ENCODE measurements at regions not wholly inside any gene's neighbourhood (a gene's known extent, or its start where the extent isn't known, plus 50 kb on each side); places are given as distances from the start of the nearest gene placed in this dataset.

GRCh38 chr9:91074866-91075265, 273.2 kb downstream of the SYK start:
- no peaks in the 10 kb centered on the region for H3K27me3 ChIP-seq (ENCODE audit: low read depth, low read length)

GRCh38 chr9:91075279-91075678, 273.7 kb downstream of the SYK start:
- H3K27ac ChIP-seq (ENCODE audit: low read length): no peak overlapping the region

More at GRCh38 chr9:91074866-91075265, 273.2 kb downstream of the SYK start:
- Histone ChIP-seq H3K9me3 (ENCODE audit: control insufficient read depth in 1 of 2, low read length in 2 of 2) (no peaks in the 10 kb centered on the region), H3K4me3 (ENCODE audit: low read depth in 1 of 2, low read length in 2 of 2) (no peak overlapping the region), H3K4me1 (ENCODE audit: control insufficient read depth in 1 of 2, insufficient read depth in 2 of 2, low read length in 2 of 2) (peaks cover 3 to 5% of the 10 kb centered on the region in 2 donors), H3K27ac (ENCODE audit: low read length) (no peak overlapping the region), H3K36me3 (ENCODE audit: control insufficient read depth in 1 of 2, insufficient read depth in 2 of 2, low read length in 2 of 2) (no peaks in the 10 kb centered on the region)

GRCh38 chr9:91077624-91078368, 276.2 kb downstream of the SYK start:
- H3K4me1 ChIP-seq (ENCODE audit: control insufficient read depth in 1 of 2, insufficient read depth in 2 of 2, low read length in 2 of 2): peaks cover 0 to 4% of the 10 kb centered on the region in 2 donors
- H3K27me3 ChIP-seq (ENCODE audit: low read depth, low read length): no peaks in the 10 kb centered on the region
- no peaks in the 10 kb centered on the region for H3K36me3 ChIP-seq (ENCODE audit: control insufficient read depth in 1 of 2, insufficient read depth in 2 of 2, low read length in 2 of 2)
- H3K4me3 ChIP-seq (ENCODE audit: low read depth in 1 of 2, low read length in 2 of 2): no peak overlapping the region
- H3K9me3 ChIP-seq (ENCODE audit: control insufficient read depth in 1 of 2, low read length in 2 of 2): no peaks in the 10 kb centered on the region
- no peak overlapping the region for H3K27ac ChIP-seq (ENCODE audit: low read length)

More at GRCh38 chr9:91075279-91075678, 273.7 kb downstream of the SYK start:
- no peaks in the 10 kb centered on the region for H3K9me3 ChIP-seq (ENCODE audit: control insufficient read depth in 1 of 2, low read length in 2 of 2)
- H3K27me3 ChIP-seq (ENCODE audit: low read depth, low read length): no peaks in the 10 kb centered on the region
- peaks cover 3 to 5% of the 10 kb centered on the region in 2 donors for H3K4me1 ChIP-seq (ENCODE audit: control insufficient read depth in 1 of 2, insufficient read depth in 2 of 2, low read length in 2 of 2)
- no peaks in the 10 kb centered on the region for H3K36me3 ChIP-seq (ENCODE audit: control insufficient read depth in 1 of 2, insufficient read depth in 2 of 2, low read length in 2 of 2)
- no peak overlapping the region for H3K4me3 ChIP-seq (ENCODE audit: low read depth in 1 of 2, low read length in 2 of 2)

- no peaks in the 10 kb centered on the region for H3K4me1 ChIP-seq (ENCODE audit: control insufficient read depth in 1 of 2, insufficient read depth in 2 of 2, low read length in 2 of 2)
- H3K9me3 ChIP-seq (ENCODE audit: control insufficient read depth in 1 of 2, low read length in 2 of 2): no peaks in the 10 kb centered on the region
- H3K27ac ChIP-seq (ENCODE audit: low read length): no peak overlapping the region
- no peaks in the 10 kb centered on the region for H3K36me3 ChIP-seq (ENCODE audit: control insufficient read depth in 1 of 2, insufficient read depth in 2 of 2, low read length in 2 of 2)
- H3K27me3 ChIP-seq (ENCODE audit: low read depth, low read length): no peaks in the 10 kb centered on the region
- no peak overlapping the region for H3K4me3 ChIP-seq (ENCODE audit: low read depth in 1 of 2, low read length in 2 of 2)
These were observed 276.7 kb downstream of the SYK start for GRCh38 chr9:91078369-91078695.

- Histone ChIP-seq H3K4me3 (ENCODE audit: low read depth in 1 of 2, low read length in 2 of 2) (no peak overlapping the region), H3K4me1 (ENCODE audit: control insufficient read depth in 1 of 2, insufficient read depth in 2 of 2, low read length in 2 of 2) (no peaks in the 10 kb centered on the region), H3K27me3 (ENCODE audit: low read depth, low read length) (no peaks in the 10 kb centered on the region), H3K27ac (ENCODE audit: low read length) (no peak overlapping the region), H3K9me3 (ENCODE audit: control insufficient read depth in 1 of 2, low read length in 2 of 2) (no peaks in the 10 kb centered on the region), H3K36me3 (ENCODE audit: control insufficient read depth in 1 of 2, insufficient read depth in 2 of 2, low read length in 2 of 2) (no peaks in the 10 kb centered on the region)
These were observed 279.0 kb downstream of the AUH start for GRCh38 chr9:91082731-91083130.

GRCh38 chr9:91084896-91085516, 276.7 kb downstream of the AUH start:
- no peak overlapping the region for H3K27ac ChIP-seq (ENCODE audit: low read length)

DNA sequence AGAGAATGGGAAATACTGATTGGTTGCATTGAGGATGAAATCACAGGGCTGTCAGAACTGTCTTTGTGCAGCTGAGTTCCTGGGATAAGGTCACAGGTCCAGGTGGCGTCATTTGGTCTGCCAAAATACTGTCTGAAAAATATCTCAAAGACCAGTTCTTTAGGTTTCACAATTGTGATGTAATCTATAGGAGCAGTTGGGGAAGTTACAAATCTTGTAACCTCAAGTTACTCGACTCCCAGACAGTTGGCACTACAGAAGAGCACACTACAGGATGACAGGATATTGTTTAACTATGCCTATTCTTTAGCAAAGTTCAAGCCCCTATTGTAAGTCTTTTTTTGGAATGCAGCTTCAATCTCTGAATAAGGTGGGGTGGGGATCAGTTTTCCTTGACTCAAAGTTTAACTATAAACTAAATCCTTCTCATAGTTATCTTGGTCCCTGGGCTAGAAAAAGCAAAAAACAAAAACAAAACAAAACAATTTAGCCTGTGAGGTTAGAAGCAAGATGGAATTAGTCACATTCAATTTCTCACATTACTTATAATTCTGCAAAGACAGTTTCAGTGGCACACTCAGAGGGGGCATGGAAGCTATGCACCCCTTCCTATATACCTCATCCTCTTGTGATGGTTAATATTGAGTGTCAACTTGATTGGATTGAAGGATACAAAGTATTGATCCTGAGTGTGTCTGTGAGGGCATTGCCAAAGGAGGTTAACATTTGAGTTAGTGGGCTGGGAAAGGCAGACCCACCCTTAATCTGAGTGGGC, 276.0 kb downstream of the AUH start:
- Histone ChIP-seq H3K36me3 (ENCODE audit: control insufficient read depth in 1 of 2, insufficient read depth in 2 of 2, low read length in 2 of 2) (no peaks in the 10 kb centered on the region), H3K4me3 (ENCODE audit: low read depth in 1 of 2, low read length in 2 of 2) (no peak overlapping the region), H3K9me3 (ENCODE audit: control insufficient read depth in 1 of 2, low read length in 2 of 2) (no peaks in the 10 kb centered on the region), H3K4me1 (ENCODE audit: control insufficient read depth in 1 of 2, insufficient read depth in 2 of 2, low read length in 2 of 2) (no peaks in the 10 kb centered on the region), H3K27ac (ENCODE audit: low read length) (no peak overlapping the region), H3K27me3 (ENCODE audit: low read depth, low read length) (no peaks in the 10 kb centered on the region)

More at GRCh38 chr9:91084896-91085516, 276.7 kb downstream of the AUH start:
- Histone ChIP-seq H3K9me3 (ENCODE audit: control insufficient read depth in 1 of 2, low read length in 2 of 2) (no peaks in the 10 kb centered on the region), H3K4me1 (ENCODE audit: control insufficient read depth in 1 of 2, insufficient read depth in 2 of 2, low read length in 2 of 2) (no peaks in the 10 kb centered on the region), H3K4me3 (ENCODE audit: low read depth in 1 of 2, low read length in 2 of 2) (no peak overlapping the region), H3K27me3 (ENCODE audit: low read depth, low read length) (no peaks in the 10 kb centered on the region), H3K36me3 (ENCODE audit: control insufficient read depth in 1 of 2, insufficient read depth in 2 of 2, low read length in 2 of 2) (no peaks in the 10 kb centered on the region)

GRCh38 chr9:91086657-91087461, 274.9 kb downstream of the AUH start:
- Histone ChIP-seq H3K4me1 (ENCODE audit: control insufficient read depth in 1 of 2, insufficient read depth in 2 of 2, low read length in 2 of 2) (no peaks in the 10 kb centered on the region), H3K9me3 (ENCODE audit: control insufficient read depth in 1 of 2, low read length in 2 of 2) (no peaks in the 10 kb centered on the region), H3K27ac (ENCODE audit: low read length) (no peak overlapping the region), H3K27me3 (ENCODE audit: low read depth, low read length) (no peaks in the 10 kb centered on the region), H3K36me3 (ENCODE audit: control insufficient read depth in 1 of 2, insufficient read depth in 2 of 2, low read length in 2 of 2) (no peaks in the 10 kb centered on the region), H3K4me3 (ENCODE audit: low read depth in 1 of 2, low read length in 2 of 2) (no peak overlapping the region)

DNA sequence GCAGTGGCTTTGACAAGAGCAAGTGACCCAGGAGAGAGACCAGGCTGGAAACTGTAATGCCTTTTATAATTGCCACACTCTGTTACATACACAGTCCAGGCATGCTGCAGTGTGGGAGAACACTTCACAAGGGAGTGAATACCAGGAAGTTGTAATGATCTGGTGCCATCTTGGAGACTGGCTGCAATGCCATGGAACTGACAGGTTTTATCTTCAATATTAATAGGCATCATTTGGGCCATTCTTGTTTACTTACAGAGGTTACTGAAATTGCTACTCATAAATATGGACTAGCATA, 274.3 kb downstream of the AUH start:
- Histone ChIP-seq H3K9me3 (ENCODE audit: control insufficient read depth in 1 of 2, low read length in 2 of 2) (no peaks in the 10 kb centered on the region), H3K4me1 (ENCODE audit: control insufficient read depth in 1 of 2, insufficient read depth in 2 of 2, low read length in 2 of 2) (no peaks in the 10 kb centered on the region), H3K36me3 (ENCODE audit: control insufficient read depth in 1 of 2, insufficient read depth in 2 of 2, low read length in 2 of 2) (no peaks in the 10 kb centered on the region), H3K4me3 (ENCODE audit: low read depth in 1 of 2, low read length in 2 of 2) (no peak overlapping the region), H3K27me3 (ENCODE audit: low read depth, low read length) (no peaks in the 10 kb centered on the region), H3K27ac (ENCODE audit: low read length) (no peak overlapping the region)

DNA sequence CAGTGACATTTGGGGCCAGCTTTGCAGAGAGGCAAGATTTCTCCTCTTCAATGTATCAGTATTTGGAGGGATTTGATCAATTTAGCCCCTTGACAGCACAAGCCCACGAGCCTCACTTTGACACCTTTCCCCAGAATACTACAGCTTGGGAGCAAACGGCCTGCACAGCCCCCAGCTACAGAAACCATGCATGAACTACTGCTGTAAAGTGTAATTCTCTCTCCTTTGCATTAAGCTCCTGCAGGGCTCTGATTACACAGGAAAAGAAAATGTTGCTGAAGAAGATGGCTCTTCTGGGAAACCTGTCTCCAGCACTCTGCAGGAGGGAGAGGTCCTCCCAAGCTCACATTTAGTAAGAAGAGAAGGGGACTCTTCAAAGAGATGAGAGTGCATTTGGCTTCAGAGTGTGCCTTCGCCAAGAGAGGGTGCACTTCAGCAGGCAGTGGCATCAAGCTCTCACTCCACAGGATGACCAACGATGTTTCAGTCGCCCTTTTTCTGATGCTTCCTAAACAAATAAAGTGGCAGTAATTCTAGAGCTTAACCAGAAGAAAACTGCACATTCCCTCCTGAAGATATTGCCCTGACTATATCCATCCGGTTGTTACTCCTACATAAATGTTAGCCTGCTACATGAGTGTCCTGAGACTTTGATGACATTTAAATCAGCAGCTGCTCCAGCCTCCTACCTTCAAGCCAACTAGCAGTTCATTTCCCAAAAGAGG, 272.2 kb downstream of the AUH start:
- no peaks in the 10 kb centered on the region for H3K4me1 ChIP-seq (ENCODE audit: control insufficient read depth in 1 of 2, insufficient read depth in 2 of 2, low read length in 2 of 2)
- H3K4me3 ChIP-seq (ENCODE audit: low read depth in 1 of 2, low read length in 2 of 2): no peak overlapping the region
- H3K9me3 ChIP-seq (ENCODE audit: control insufficient read depth in 1 of 2, low read length in 2 of 2): no peaks in the 10 kb centered on the region
- H3K36me3 ChIP-seq (ENCODE audit: control insufficient read depth in 1 of 2, insufficient read depth in 2 of 2, low read length in 2 of 2): no peaks in the 10 kb centered on the region
- no peak overlapping the region for H3K27ac ChIP-seq (ENCODE audit: low read length)
- H3K27me3 ChIP-seq (ENCODE audit: low read depth, low read length): no peaks in the 10 kb centered on the region

GRCh38 chr9:91090130-91090410, 271.6 kb downstream of the AUH start:
- no peak overlapping the region for H3K27ac ChIP-seq (ENCODE audit: low read length)
- H3K9me3 ChIP-seq (ENCODE audit: control insufficient read depth in 1 of 2, low read length in 2 of 2): no peaks in the 10 kb centered on the region
- no peaks in the 10 kb centered on the region for H3K36me3 ChIP-seq (ENCODE audit: control insufficient read depth in 1 of 2, insufficient read depth in 2 of 2, low read length in 2 of 2)
- no peak overlapping the region for H3K4me3 ChIP-seq (ENCODE audit: low read depth in 1 of 2, low read length in 2 of 2)
- H3K4me1 ChIP-seq (ENCODE audit: control insufficient read depth in 1 of 2, insufficient read depth in 2 of 2, low read length in 2 of 2): no peaks in the 10 kb centered on the region
- no peaks in the 10 kb centered on the region for H3K27me3 ChIP-seq (ENCODE audit: low read depth, low read length)
